T-cell (primary cell): ENCODE measurements at regions not wholly inside any gene's neighbourhood (a gene's known extent, or its start where the extent isn't known, plus 50 kb on each side); places are given as distances from the start of the nearest gene placed in this dataset.

ENCODE experiments used
- ATAC-seq, 4 experiments: fragments of 200-7000 bp in 3 of 4; fragments of 150-1000 bp in 1 of 4; cut with Tn5 transposase; replicated peaks in 1 of 4; 1 replicate in 3 of 4; 2 replicates in 1 of 4; pipeline ENCODE4 v1.10.0; 2021; ENCODE audit warnings: moderate library complexity in 3 of 4, mild to moderate bottlenecking in 2 of 4, moderate number of reproducible peaks in 1 of 4
- CTCF ChIA-PET, 2 donors: fragments of 300-600 bp; sonication (Branson Sonifier 250); formaldehyde crosslinking; loops; one replicate each; lab custom pipeline; 2022; ENCODE audit warnings: antibody characterized with exemption in 2 of 2; lab: Charles Lee
- POLR2A ChIA-PET, 2 donors: fragments of 300-600 bp; sonication (Branson Sonifier 250); formaldehyde crosslinking; loops; one replicate each; lab custom pipeline; 2022; ENCODE audit warnings: antibody characterized with exemption in 2 of 2; lab: Charles Lee
- DNase-seq, 35 experiments: peaks; one replicate each; pipeline versions ENCODE4 v3.0.0 to v3.0.0-alpha.2; 2013 to 2023
- H3K27ac ChIP-seq: one replicate; pipeline ENCODE4 v1.5.1; 2013; ENCODE audit warnings: low read length
- H3K27me3 ChIP-seq, 2 experiments: replicated peaks in 1 of 2; 1 replicate in 1 of 2; 2 replicates in 1 of 2; pipeline versions ENCODE4 v1.6.1 to v1.7.0; 2013; ENCODE audit warnings: low read length in 1 of 2, mixed read lengths in 1 of 2; ENCODE audit not compliant: control insufficient read depth in 2 of 2, insufficient read depth in 2 of 2; ENCODE audit errors: extremely low read depth in 1 of 2
- H3K36me3 ChIP-seq, 2 donors: 1 replicate in 1 of 2; 2 replicates in 1 of 2; pipeline versions ENCODE4 v1.6.1 to v1.7.0; 2013; ENCODE audit warnings: low read length in 1 of 2; ENCODE audit not compliant: control insufficient read depth in 2 of 2, insufficient read depth in 1 of 2; ENCODE audit errors: extremely low read depth in 1 of 2
- H3K4me1 ChIP-seq, 2 experiments: 1 replicate in 1 of 2; 2 replicates in 1 of 2; pipeline versions ENCODE4 v1.6.1 to v1.7.0; 2013; ENCODE audit warnings: low read length in 2 of 2, mixed read lengths in 1 of 2; ENCODE audit not compliant: insufficient read depth in 2 of 2, control insufficient read depth in 1 of 2; ENCODE audit errors: extremely low read depth in 1 of 2
- H3K4me3 ChIP-seq, 2 donors: 1 replicate in 1 of 2; 2 replicates in 1 of 2; pipeline versions ENCODE4 v1.5.1 to v1.7.0; 2013; ENCODE audit warnings: mild to moderate bottlenecking in 2 of 2, low read length in 1 of 2, moderate library complexity in 1 of 2; ENCODE audit not compliant: control insufficient read depth in 1 of 2; ENCODE audit errors: extremely low read depth in 1 of 2
- H3K9me3 ChIP-seq: 2 replicates; pipeline ENCODE4 v1.7.0; 2013
- H3K27ac Mint-ChIP-seq, 2 donors: one replicate each; pipeline ENCODE4 v1.8.0; 2020 to 2021; ENCODE audit warnings: mild to moderate bottlenecking in 2 of 2, mixed read lengths in 2 of 2
- H3K27me3 Mint-ChIP-seq, 2 donors: one replicate each; pipeline ENCODE4 v1.8.0; 2021 to 2022; ENCODE audit warnings: mixed read lengths in 2 of 2
- H3K36me3 Mint-ChIP-seq: one replicate; pipeline ENCODE4 v1.8.0; 2021; ENCODE audit warnings: mixed read lengths
- H3K4me1 Mint-ChIP-seq, 3 donors: one replicate each; pipeline ENCODE4 v1.8.0; 2020 to 2022; ENCODE audit warnings: mixed read lengths in 3 of 3, mild to moderate bottlenecking in 1 of 3
- H3K4me3 Mint-ChIP-seq, 3 donors: one replicate each; pipeline ENCODE4 v1.8.0; 2020 to 2022; ENCODE audit warnings: mild to moderate bottlenecking in 3 of 3, mixed read lengths in 3 of 3, moderate library complexity in 3 of 3
- H3K9me3 Mint-ChIP-seq, 3 donors: one replicate each; pipeline ENCODE4 v1.8.0; 2020 to 2022; ENCODE audit warnings: mixed read lengths in 3 of 3
- WGBS: methylation state at CpG from one replicate; pipeline ENCODE4 v1.1.5; 2013; ENCODE audit warnings: missing lambda C conversion rate; ENCODE audit not compliant: insufficient coverage; 5-methylcytosine and 5-hydroxymethylcytosine counted together

GRCh38 chr16:74078511-74079231, 217.9 kb upstream of the PSMD7 start:
- ATAC-seq (no peak), DNase-seq (no peak)
- H3K4me1 Mint-ChIP-seq: no peaks in the 10 kb centered on the region
- H3K27me3 Mint-ChIP-seq: no peaks in the 10 kb centered on the region
- H3K27ac ChIP-seq: no peak overlapping the region
- no peak overlapping the region for H3K4me3 ChIP-seq
- no peaks in the 10 kb centered on the region for H3K27me3 ChIP-seq
- 60% methylated on average over 4 of the region's 8 CpGs for WGBS
- no peak overlapping the region for H3K4me3 Mint-ChIP-seq
- CTCF ChIA-PET: no interaction called here
- no peak overlapping the region for H3K27ac Mint-ChIP-seq
- no peaks in the 10 kb centered on the region for H3K4me1 ChIP-seq
- H3K9me3 ChIP-seq: no peaks in the 10 kb centered on the region
- H3K36me3 Mint-ChIP-seq: no peaks in the 10 kb centered on the region
- H3K36me3 ChIP-seq: no peaks in the 10 kb centered on the region
- POLR2A ChIA-PET: no interaction called here
- peaks cover 6 to 18% (median 12%) of the 10 kb centered on the region in 3 donors for H3K9me3 Mint-ChIP-seq

GRCh38 chr16:74076568-74076967, 220.0 kb upstream of the PSMD7 start:
- no peaks in the 10 kb centered on the region for H3K27me3 ChIP-seq
- WGBS: 100% methylated on average over 2 of the region's 2 CpGs
- Mint-ChIP-seq H3K9me3 (peaks cover 6 to 18% (median 12%) of the 10 kb centered on the region in 3 donors), H3K4me1 (no peaks in the 10 kb centered on the region), H3K36me3 (no peaks in the 10 kb centered on the region), H3K27me3 (no peaks in the 10 kb centered on the region), H3K4me3 (no peak overlapping the region), H3K27ac (no peak overlapping the region)
- H3K4me1 ChIP-seq: no peaks in the 10 kb centered on the region
- POLR2A ChIA-PET: no interaction called here
- ATAC-seq: no peak
- no peak overlapping the region for H3K27ac ChIP-seq
- no peaks in the 10 kb centered on the region for H3K36me3 ChIP-seq
- no peaks in the 10 kb centered on the region for H3K9me3 ChIP-seq
- CTCF ChIA-PET: interaction anchor here in 1 of 2 donors (0.6 kb wide), 1 partner anchor 13 kb away, joined by 3 read pairs; no protein-coding TSS in a partner anchor
- DNase-seq: no peak
- no peak overlapping the region for H3K4me3 ChIP-seq

- H3K27me3 ChIP-seq: no peaks in the 10 kb centered on the region
- H3K4me3 ChIP-seq: no peak overlapping the region
- no peak for DNase-seq
- no peaks in the 10 kb centered on the region for H3K27me3 Mint-ChIP-seq
- no peaks in the 10 kb centered on the region for H3K9me3 ChIP-seq
- H3K4me3 Mint-ChIP-seq: no peak overlapping the region
- H3K36me3 Mint-ChIP-seq: no peaks in the 10 kb centered on the region
- H3K9me3 Mint-ChIP-seq: peaks cover 6 to 18% (median 12%) of the 10 kb centered on the region in 3 donors
- no peaks in the 10 kb centered on the region for H3K36me3 ChIP-seq
- ChIA-PET CTCF (no interaction called here), POLR2A (no interaction called here)
- H3K27ac ChIP-seq: no peak overlapping the region
- no peaks in the 10 kb centered on the region for H3K4me1 ChIP-seq
- H3K27ac Mint-ChIP-seq: no peak overlapping the region
- ATAC-seq: no peak
- H3K4me1 Mint-ChIP-seq: no peaks in the 10 kb centered on the region
- WGBS: no CpG with 5 or more reads among the region's 4 CpGs
Measured at GRCh38 chr16:74075393-74075792, 221.2 kb upstream of the PSMD7 start.

GRCh38 chr16:74073456-74073855, 223.2 kb upstream of the PSMD7 start:
- Histone ChIP-seq H3K4me3 (no peak overlapping the region), H3K9me3 (no peaks in the 10 kb centered on the region), H3K4me1 (no peaks in the 10 kb centered on the region), H3K27ac (no peak overlapping the region), H3K36me3 (no peaks in the 10 kb centered on the region), H3K27me3 (peaks cover 0 to 5% of the 10 kb centered on the region in 2 experiments)
- H3K4me3 Mint-ChIP-seq: no peak overlapping the region
- no peak overlapping the region for H3K27ac Mint-ChIP-seq
- DNase-seq: no peak
- H3K9me3 Mint-ChIP-seq: peaks cover 6 to 18% (median 12%) of the 10 kb centered on the region in 3 donors
- H3K4me1 Mint-ChIP-seq: no peaks in the 10 kb centered on the region
- no peaks in the 10 kb centered on the region for H3K27me3 Mint-ChIP-seq
- ChIA-PET POLR2A (no interaction called here), CTCF (no interaction called here)
- WGBS: 100% methylated on average over 2 of the region's 3 CpGs
- H3K36me3 Mint-ChIP-seq: no peaks in the 10 kb centered on the region
- no peak for ATAC-seq

GRCh38 chr16:74071996-74072535, 224.5 kb upstream of the PSMD7 start:
- H3K36me3 Mint-ChIP-seq: no peaks in the 10 kb centered on the region
- Histone ChIP-seq H3K9me3 (no peaks in the 10 kb centered on the region), H3K27ac (no peak overlapping the region), H3K27me3 (peaks cover 0 to 5% of the 10 kb centered on the region in 2 experiments), H3K36me3 (no peaks in the 10 kb centered on the region), H3K4me3 (no peak overlapping the region), H3K4me1 (no peaks in the 10 kb centered on the region)
- H3K4me3 Mint-ChIP-seq: no peak overlapping the region
- no peaks in the 10 kb centered on the region for H3K4me1 Mint-ChIP-seq
- peaks cover 0 to 3% of the 10 kb centered on the region in 2 donors for H3K27me3 Mint-ChIP-seq
- peaks cover 6 to 18% (median 12%) of the 10 kb centered on the region in 3 donors for H3K9me3 Mint-ChIP-seq
- ChIA-PET CTCF (no interaction called here), POLR2A (no interaction called here)
- H3K27ac Mint-ChIP-seq: no peak overlapping the region
- ATAC-seq (no peak), DNase-seq (no peak)
- WGBS: 85% methylated on average over 6 of the region's 8 CpGs

GRCh38 chr16:74070237-74070636, 226.4 kb upstream of the PSMD7 start:
- ChIA-PET POLR2A (no interaction called here), CTCF (no interaction called here)
- H3K27ac Mint-ChIP-seq: no peak overlapping the region
- H3K27me3 Mint-ChIP-seq: peaks cover 0 to 9% of the 10 kb centered on the region in 2 donors
- H3K9me3 ChIP-seq: no peaks in the 10 kb centered on the region
- WGBS: 88% methylated on average over 7 of the region's 10 CpGs
- H3K27me3 ChIP-seq: peaks cover 0 to 5% of the 10 kb centered on the region in 2 experiments
- no peak overlapping the region for H3K4me3 Mint-ChIP-seq
- ATAC-seq (no peak), DNase-seq (no peak)
- H3K4me1 ChIP-seq: no peaks in the 10 kb centered on the region
- no peaks in the 10 kb centered on the region for H3K36me3 Mint-ChIP-seq
- H3K36me3 ChIP-seq: no peaks in the 10 kb centered on the region
- H3K9me3 Mint-ChIP-seq: peaks cover 2 to 8% (median 5%) of the 10 kb centered on the region in 3 donors
- no peak overlapping the region for H3K4me3 ChIP-seq
- no peaks in the 10 kb centered on the region for H3K4me1 Mint-ChIP-seq
- no peak overlapping the region for H3K27ac ChIP-seq
